ENCODE measurements at regions not wholly inside any gene's neighbourhood (a gene's known extent, or its start where the extent isn't known, plus 50 kb on each side); places are given as distances from the start of the nearest gene placed in this dataset.

DNA sequence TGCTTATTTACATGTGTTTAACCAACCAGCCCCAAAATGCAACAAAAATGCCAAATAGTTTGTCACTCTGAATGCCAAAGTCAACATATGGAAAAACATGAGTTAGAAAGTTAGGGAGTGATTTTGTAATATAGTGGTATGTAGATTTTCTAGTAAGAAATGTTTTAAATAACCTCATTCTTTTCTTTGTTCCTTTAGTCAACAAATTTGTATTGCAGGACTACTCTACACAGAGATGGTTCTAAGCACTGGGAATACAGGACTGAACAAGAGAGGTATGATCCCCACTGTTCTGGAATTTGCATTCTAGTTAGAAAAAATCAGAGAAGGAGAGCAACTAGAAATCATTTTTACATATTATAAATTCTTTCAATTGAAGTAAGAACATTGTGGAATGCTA is 218.8 kb upstream of the ANXA10 start:
- TF ChIP-seq, protein P1, sequence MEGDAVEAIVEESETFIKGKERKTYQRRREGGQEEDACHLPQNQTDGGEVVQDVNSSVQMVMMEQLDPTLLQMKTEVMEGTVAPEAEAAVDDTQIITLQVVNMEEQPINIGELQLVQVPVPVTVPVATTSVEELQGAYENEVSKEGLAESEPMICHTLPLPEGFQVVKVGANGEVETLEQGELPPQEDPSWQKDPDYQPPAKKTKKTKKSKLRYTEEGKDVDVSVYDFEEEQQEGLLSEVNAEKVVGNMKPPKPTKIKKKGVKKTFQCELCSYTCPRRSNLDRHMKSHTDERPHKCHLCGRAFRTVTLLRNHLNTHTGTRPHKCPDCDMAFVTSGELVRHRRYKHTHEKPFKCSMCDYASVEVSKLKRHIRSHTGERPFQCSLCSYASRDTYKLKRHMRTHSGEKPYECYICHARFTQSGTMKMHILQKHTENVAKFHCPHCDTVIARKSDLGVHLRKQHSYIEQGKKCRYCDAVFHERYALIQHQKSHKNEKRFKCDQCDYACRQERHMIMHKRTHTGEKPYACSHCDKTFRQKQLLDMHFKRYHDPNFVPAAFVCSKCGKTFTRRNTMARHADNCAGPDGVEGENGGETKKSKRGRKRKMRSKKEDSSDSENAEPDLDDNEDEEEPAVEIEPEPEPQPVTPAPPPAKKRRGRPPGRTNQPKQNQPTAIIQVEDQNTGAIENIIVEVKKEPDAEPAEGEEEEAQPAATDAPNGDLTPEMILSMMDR (conservative IDR thresholded peaks at IDR 0.05 in 1 of 2, IDR thresholded peaks at IDR 0.05 in 1 of 2; ENCODE audit: extremely low read depth in 1 of 2, insufficient read depth in 1 of 2, low read depth in 1 of 2, low read length in 2 of 2): no peak
- TF ChIP-seq EZH2 (IDR thresholded peaks at IDR 0.05; ENCODE audit: borderline replicate concordance, low read length): no peak
